PC-9 (cell line): ENCODE measurements at regions not wholly inside any gene's neighbourhood (a gene's known extent, or its start where the extent isn't known, plus 50 kb on each side); places are given as distances from the start of the nearest gene placed in this dataset.
A peak's percentile ranks its signal among the peaks of the same experiment; 100 is the strongest.

Experiments
- BruUV-seq: library from RNA; stranded (reverse); fragments of 400-500 nt; replicated peaks from 2 replicates; lab custom pipeline; 2021; lab: Mats Ljungman, UMichigan
- CTCF ChIA-PET: fragments of 300-600 bp; sonication (Branson Sonifier 250); formaldehyde crosslinking; loops from one replicate; lab custom pipeline; 2022; ENCODE audit warnings: antibody characterized with exemption; lab: Charles Lee
- POLR2A ChIA-PET: fragments of 300-600 bp; sonication (Branson Sonifier 250); formaldehyde crosslinking; loops from one replicate; lab custom pipeline; 2022; ENCODE audit warnings: antibody characterized with exemption; ENCODE audit not compliant: unreplicated experiment; lab: Charles Lee
- DNase-seq, 2 experiments: peaks; one replicate each; pipeline versions ENCODE4 v3.0.0 to v3.0.0-alpha.2; 2015 to 2022; ENCODE audit warnings: mixed read lengths in 1 of 2
- H2AFZ ChIP-seq: fragments of 200-600 bp; sonication (generic); 2 replicates; pipeline ENCODE4 v1.8.1; 2017; ENCODE audit warnings: antibody characterized with exemption
- H3F3A ChIP-seq: fragments of 200-600 bp; sonication (generic); 2 replicates; pipeline ENCODE4 v1.8.1; 2017; ENCODE audit warnings: antibody characterized with exemption, mild to moderate bottlenecking, low read depth; ENCODE audit not compliant: insufficient read depth
- H3K27ac ChIP-seq: fragments of 200-600 bp; sonication (generic); 2 replicates; pipeline ENCODE4 v1.6.1; 2016; ENCODE audit warnings: mixed run types
- H3K27me3 ChIP-seq: fragments of 200-600 bp; sonication (generic); 2 replicates; pipeline ENCODE4 v1.6.1; 2016; ENCODE audit warnings: low read depth, mixed run types; ENCODE audit not compliant: insufficient read depth
- H3K36me3 ChIP-seq: fragments of 200-600 bp; sonication (generic); 2 replicates; pipeline ENCODE4 v1.6.1; 2016; ENCODE audit warnings: low read depth, mixed run types
- H3K4me1 ChIP-seq: fragments of 200-600 bp; sonication (generic); replicated peaks from 2 replicates; pipeline ENCODE4 v1.6.1; 2016; ENCODE audit warnings: mixed run types; ENCODE audit not compliant: insufficient read depth
- H3K4me2 ChIP-seq: fragments of 200-600 bp; sonication (generic); 2 replicates; pipeline ENCODE4 v1.6.1; 2017; ENCODE audit warnings: mixed run types
- H3K4me3 ChIP-seq: fragments of 200-600 bp; sonication (generic); 2 replicates; pipeline ENCODE4 v1.6.1; 2016; ENCODE audit warnings: mixed run types
- H3K79me2 ChIP-seq: fragments of 200-600 bp; sonication (generic); 2 replicates; pipeline ENCODE4 v1.6.1; 2017; ENCODE audit warnings: low read depth, mixed run types
- H3K9me2 ChIP-seq: fragments of 200-600 bp; sonication (generic); 2 replicates; pipeline ENCODE4 v1.8.1; 2017; ENCODE audit warnings: mild to moderate bottlenecking; ENCODE audit not compliant: insufficient read depth
- H3K9me3 ChIP-seq: fragments of 200-600 bp; sonication (generic); 2 replicates; pipeline ENCODE4 v1.8.1; 2016; ENCODE audit warnings: low read depth; ENCODE audit not compliant: insufficient read depth
- H4K20me1 ChIP-seq: fragments of 200-600 bp; sonication (generic); 2 replicates; pipeline ENCODE4 v1.8.1; 2017; ENCODE audit not compliant: insufficient read depth
- CTCF ChIP-seq: fragments of 200-600 bp; sonication (generic); conservative IDR thresholded peaks from 2 replicates; pipeline ENCODE4 v1.6.1; 2017; ENCODE audit warnings: mixed run types, antibody characterized with exemption, mild to moderate bottlenecking, moderate library complexity
- EZH2 ChIP-seq: fragments of 200-600 bp; sonication (generic); IDR thresholded peaks from 2 replicates; pipeline ENCODE4 v1.8.0; 2017; ENCODE audit warnings: antibody characterized with exemption, low read depth
- intact Hi-C: fragments of 100-400 bp; cut with micrococcal nuclease; formaldehyde crosslinking; loops from one replicate; pipeline ENCODE4 v1.10.0; 2022; ENCODE audit not compliant: unreplicated experiment

- TF ChIP-seq EZH2, result no peak
- no peak for TF ChIP-seq CTCF
- no peaks in the 10 kb centered on the region for H3K27me3 ChIP-seq
- peak overlapping the region; percentile 73 for H3K4me2 ChIP-seq
- TSS peak; percentile 4 for BruUV-seq
- no peak for DNase-seq
- H3K9me3 ChIP-seq, result no peaks in the 10 kb centered on the region
- CTCF ChIA-PET, result no interaction called here
- H3K9me2 ChIP-seq, result no peaks in the 10 kb centered on the region
- H2AFZ ChIP-seq, result no peak overlapping the region; the same call in 1 of the 2 replicates
- H3K27ac ChIP-seq, result peak overlapping the region; percentile 98
- peaks cover 79% of the 10 kb centered on the region for H3F3A ChIP-seq
- intact Hi-C loops, result loop anchor here (1.0 kb wide), 2 partner anchors 14 to 50 kb away; no protein-coding TSS in a partner anchor
- H3K36me3 ChIP-seq, result no peaks in the 10 kb centered on the region
- H4K20me1 ChIP-seq, result no peaks in the 10 kb centered on the region
- H3K4me1 ChIP-seq, result peaks cover 93% of the 10 kb centered on the region
- POLR2A ChIA-PET, result no interaction called here
- no peaks in the 10 kb centered on the region for H3K79me2 ChIP-seq
- no peak overlapping the region; the same call in 1 of the 2 replicates for H3K4me3 ChIP-seq
These were observed 86.3 kb upstream of the XCR1 start for GRCh38 chr3:46113608-46114007.

- peaks cover 83% of the 10 kb centered on the region for H3F3A ChIP-seq
- H3K27me3 ChIP-seq, result no peaks in the 10 kb centered on the region
- ChIA-PET CTCF (no interaction called here), POLR2A (no interaction called here)
- H4K20me1 ChIP-seq, result no peaks in the 10 kb centered on the region
- H3K4me2 ChIP-seq, result peak overlapping the region; percentile 73
- TF ChIP-seq CTCF (no peak), EZH2 (no peak)
- BruUV-seq, result no TSS peak
- no peaks in the 10 kb centered on the region for H3K79me2 ChIP-seq
- no peaks in the 10 kb centered on the region for H3K9me2 ChIP-seq
- no peak overlapping the region for H3K4me3 ChIP-seq
- no peak for DNase-seq
- H3K36me3 ChIP-seq, result no peaks in the 10 kb centered on the region
- peak overlapping the region; percentile 98 for H3K27ac ChIP-seq
- no peak overlapping the region for H2AFZ ChIP-seq
- intact Hi-C loops, result no loop called here
- no peaks in the 10 kb centered on the region for H3K9me3 ChIP-seq
- H3K4me1 ChIP-seq, result peaks cover 96% of the 10 kb centered on the region
These were observed 85.7 kb upstream of the XCR1 start for GRCh38 chr3:46112984-46113383.

GRCh38 chr3:46112296-46112695 is 85.0 kb upstream of the XCR1 start:
- Histone ChIP-seq H3K27me3 (no peaks in the 10 kb centered on the region), H3K4me1 (peaks cover 90% of the 10 kb centered on the region), H3K27ac (peak overlapping the region; percentile 98), H3K9me2 (no peaks in the 10 kb centered on the region), H3K4me2 (peak overlapping the region; percentile 73), H3K4me3 (no peak overlapping the region), H3F3A (peaks cover 82% of the 10 kb centered on the region), H3K9me3 (no peaks in the 10 kb centered on the region), H3K79me2 (no peaks in the 10 kb centered on the region), H2AFZ (no peak overlapping the region), H3K36me3 (no peaks in the 10 kb centered on the region), H4K20me1 (no peaks in the 10 kb centered on the region)
- TF ChIP-seq CTCF, result no peak
- TF ChIP-seq EZH2, result no peak
- intact Hi-C loops, result no loop called here
- DNase-seq, result peak in 1 of 2 experiments; percentile 74
- ChIA-PET POLR2A (no interaction called here), CTCF (no interaction called here)
- no TSS peak for BruUV-seq
